ENCODE measurements at regions not wholly inside any gene's neighbourhood (a gene's known extent, or its start where the extent isn't known, plus 50 kb on each side); places are given as distances from the start of the nearest gene placed in this dataset.

- TF ChIP-seq POU2F2 (IDR thresholded peaks at IDR 0.05; ENCODE audit: low read depth, low read length): peak; percentile 97
- TF ChIP-seq SPI1 (IDR thresholded peaks at IDR 0.05; ENCODE audit: low read depth, low read length): no peak
- peak; percentile 60 for DNase-seq (ENCODE audit: insufficient read length, low spot score)
- peak; percentile 97 for FAIRE-seq
Observed at GRCh38 chr15:69979783-69980182, 117.9 kb downstream of the TLE3 start.

GRCh38 chr15:69980341-69981059 lies 117.2 kb downstream of the TLE3 start:
- FAIRE-seq: no peak
- no peak for DNase-seq (ENCODE audit: insufficient read length, low spot score)
- TF ChIP-seq POLR2A (IDR thresholded peaks at IDR 0.05; ENCODE audit: low read depth, low read length): no peak
- TF ChIP-seq POU2F2 (IDR thresholded peaks at IDR 0.05; ENCODE audit: low read depth, low read length): peak; percentile 62; the same call in 1 of the 2 replicates
- no peak for TF ChIP-seq SPI1 (IDR thresholded peaks at IDR 0.05; ENCODE audit: low read depth, low read length)
- no peak for TF ChIP-seq PAX5 (IDR thresholded peaks at IDR 0.05; ENCODE audit: insufficient read depth, low read length, severe bottlenecking)
- TF ChIP-seq TAF1 (IDR thresholded peaks at IDR 0.05; ENCODE audit: low read depth, low read length): no peak

- FAIRE-seq (no peak), DNase-seq (ENCODE audit: insufficient read length, low spot score) (no peak)
- no peak for TF ChIP-seq POLR2AphosphoS5 (IDR thresholded peaks at IDR 0.05; ENCODE audit: low read depth, low read length)
- TF ChIP-seq PAX5 (IDR thresholded peaks at IDR 0.05; ENCODE audit: insufficient read depth, low read length, severe bottlenecking): no peak
- TF ChIP-seq POLR2A (IDR thresholded peaks at IDR 0.05; ENCODE audit: low read depth, low read length): no peak
- no peak for TF ChIP-seq POU2F2 (IDR thresholded peaks at IDR 0.05; ENCODE audit: low read depth, low read length)
- no peak for TF ChIP-seq SPI1 (IDR thresholded peaks at IDR 0.05; ENCODE audit: low read depth, low read length)
- no peak for TF ChIP-seq TAF1 (IDR thresholded peaks at IDR 0.05; ENCODE audit: low read depth, low read length)
Observed at GRCh38 chr15:69982037-69982436, 115.7 kb downstream of the TLE3 start.

- TF ChIP-seq TAF1 (IDR thresholded peaks at IDR 0.05; ENCODE audit: low read depth, low read length) (no peak), PAX5 (IDR thresholded peaks at IDR 0.05; ENCODE audit: insufficient read depth, low read length, severe bottlenecking) (no peak)
- FAIRE-seq (no peak), DNase-seq (ENCODE audit: insufficient read length, low spot score) (no peak)
Observed at GRCh38 chr15:69983696-69984265, 113.9 kb downstream of the TLE3 start.

- FAIRE-seq (peak; percentile 16), DNase-seq (ENCODE audit: insufficient read length, low spot score) (no peak)
- TF ChIP-seq POLR2AphosphoS5 (IDR thresholded peaks at IDR 0.05; ENCODE audit: low read depth, low read length) (no peak), POU2F2 (IDR thresholded peaks at IDR 0.05; ENCODE audit: low read depth, low read length) (no peak), PAX5 (IDR thresholded peaks at IDR 0.05; ENCODE audit: insufficient read depth, low read length, severe bottlenecking) (no peak)
Observed at GRCh38 chr15:69987492-69988489, 109.9 kb downstream of the TLE3 start.

- no peak for FAIRE-seq
- no peak for DNase-seq (ENCODE audit: insufficient read length, low spot score)
- TF ChIP-seq SPI1 (IDR thresholded peaks at IDR 0.05; ENCODE audit: low read depth, low read length): no peak
- no peak for TF ChIP-seq POU2F2 (IDR thresholded peaks at IDR 0.05; ENCODE audit: low read depth, low read length)
- no peak for TF ChIP-seq POLR2A (IDR thresholded peaks at IDR 0.05; ENCODE audit: low read depth, low read length)
- TF ChIP-seq POLR2AphosphoS5 (IDR thresholded peaks at IDR 0.05; ENCODE audit: low read depth, low read length): no peak
- TF ChIP-seq TAF1 (IDR thresholded peaks at IDR 0.05; ENCODE audit: low read depth, low read length): no peak
- no peak for TF ChIP-seq PAX5 (IDR thresholded peaks at IDR 0.05; ENCODE audit: insufficient read depth, low read length, severe bottlenecking)
Observed at GRCh38 chr15:69988541-69989225, 109.0 kb downstream of the TLE3 start.

GRCh38 chr15:69990566-69991421 lies 106.9 kb downstream of the TLE3 start:
- FAIRE-seq (peak; percentile 28), DNase-seq (ENCODE audit: insufficient read length, low spot score) (no peak)

GRCh38 chr15:69991551-69991980 lies 106.2 kb downstream of the TLE3 start:
- TF ChIP-seq TAF1 (IDR thresholded peaks at IDR 0.05; ENCODE audit: low read depth, low read length) (no peak), POU2F2 (IDR thresholded peaks at IDR 0.05; ENCODE audit: low read depth, low read length) (no peak), POLR2A (IDR thresholded peaks at IDR 0.05; ENCODE audit: low read depth, low read length) (no peak), PAX5 (IDR thresholded peaks at IDR 0.05; ENCODE audit: insufficient read depth, low read length, severe bottlenecking) (no peak), SPI1 (IDR thresholded peaks at IDR 0.05; ENCODE audit: low read depth, low read length) (no peak), POLR2AphosphoS5 (IDR thresholded peaks at IDR 0.05; ENCODE audit: low read depth, low read length) (no peak)
- FAIRE-seq: no peak

More at GRCh38 chr15:69990566-69991421, 106.9 kb downstream of the TLE3 start:
- TF ChIP-seq PAX5 (IDR thresholded peaks at IDR 0.05; ENCODE audit: insufficient read depth, low read length, severe bottlenecking) (no peak), POLR2AphosphoS5 (IDR thresholded peaks at IDR 0.05; ENCODE audit: low read depth, low read length) (no peak), POLR2A (IDR thresholded peaks at IDR 0.05; ENCODE audit: low read depth, low read length) (no peak), SPI1 (IDR thresholded peaks at IDR 0.05; ENCODE audit: low read depth, low read length) (no peak), TAF1 (IDR thresholded peaks at IDR 0.05; ENCODE audit: low read depth, low read length) (no peak), POU2F2 (IDR thresholded peaks at IDR 0.05; ENCODE audit: low read depth, low read length) (no peak)

More at GRCh38 chr15:69991551-69991980, 106.2 kb downstream of the TLE3 start:
- DNase-seq (ENCODE audit: insufficient read length, low spot score): no peak
